ENCODE measurements at regions not wholly inside any gene's neighbourhood (a gene's known extent, or its start where the extent isn't known, plus 50 kb on each side); places are given as distances from the start of the nearest gene placed in this dataset.

DNA sequence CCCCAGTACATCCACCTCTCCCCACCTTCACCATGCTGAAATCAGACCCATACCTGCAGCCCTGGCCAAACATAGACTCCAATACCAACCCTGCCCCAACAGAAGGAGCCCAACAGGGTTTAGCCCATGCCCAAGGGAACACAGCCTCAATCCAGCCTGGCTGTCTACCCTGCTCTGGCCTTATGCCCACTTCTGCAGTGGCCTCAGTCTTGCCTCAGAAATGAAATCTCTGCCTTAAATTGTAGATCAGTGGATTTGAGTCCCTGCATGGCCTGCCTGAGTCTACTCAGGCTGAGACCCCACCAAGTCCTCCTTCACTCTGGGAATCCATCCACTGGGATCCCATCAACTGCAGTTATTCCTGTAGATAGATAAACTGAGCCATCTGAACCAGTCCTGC lies 97.6 kb upstream of the GJB5 start:
- no peaks in the 10 kb centered on the region for H3K9me3 ChIP-seq (ENCODE audit: low read depth)
- H3K27me3 ChIP-seq: peaks cover 14% of the 10 kb centered on the region
- DNase-seq (ENCODE audit: low read depth in 1 of 2, low spot score in 1 of 2): no peak
- TF ChIP-seq, protein P1, sequence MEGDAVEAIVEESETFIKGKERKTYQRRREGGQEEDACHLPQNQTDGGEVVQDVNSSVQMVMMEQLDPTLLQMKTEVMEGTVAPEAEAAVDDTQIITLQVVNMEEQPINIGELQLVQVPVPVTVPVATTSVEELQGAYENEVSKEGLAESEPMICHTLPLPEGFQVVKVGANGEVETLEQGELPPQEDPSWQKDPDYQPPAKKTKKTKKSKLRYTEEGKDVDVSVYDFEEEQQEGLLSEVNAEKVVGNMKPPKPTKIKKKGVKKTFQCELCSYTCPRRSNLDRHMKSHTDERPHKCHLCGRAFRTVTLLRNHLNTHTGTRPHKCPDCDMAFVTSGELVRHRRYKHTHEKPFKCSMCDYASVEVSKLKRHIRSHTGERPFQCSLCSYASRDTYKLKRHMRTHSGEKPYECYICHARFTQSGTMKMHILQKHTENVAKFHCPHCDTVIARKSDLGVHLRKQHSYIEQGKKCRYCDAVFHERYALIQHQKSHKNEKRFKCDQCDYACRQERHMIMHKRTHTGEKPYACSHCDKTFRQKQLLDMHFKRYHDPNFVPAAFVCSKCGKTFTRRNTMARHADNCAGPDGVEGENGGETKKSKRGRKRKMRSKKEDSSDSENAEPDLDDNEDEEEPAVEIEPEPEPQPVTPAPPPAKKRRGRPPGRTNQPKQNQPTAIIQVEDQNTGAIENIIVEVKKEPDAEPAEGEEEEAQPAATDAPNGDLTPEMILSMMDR (IDR thresholded peaks at IDR 0.05; ENCODE audit: low read depth, low read length): no peak
- peaks cover 3% of the 10 kb centered on the region for H3K4me1 ChIP-seq (ENCODE audit: low read depth)
- no peaks in the 10 kb centered on the region for H3K36me3 ChIP-seq
- no peak overlapping the region for H3K4me3 ChIP-seq
- H3K27ac ChIP-seq: no peak overlapping the region

DNA sequence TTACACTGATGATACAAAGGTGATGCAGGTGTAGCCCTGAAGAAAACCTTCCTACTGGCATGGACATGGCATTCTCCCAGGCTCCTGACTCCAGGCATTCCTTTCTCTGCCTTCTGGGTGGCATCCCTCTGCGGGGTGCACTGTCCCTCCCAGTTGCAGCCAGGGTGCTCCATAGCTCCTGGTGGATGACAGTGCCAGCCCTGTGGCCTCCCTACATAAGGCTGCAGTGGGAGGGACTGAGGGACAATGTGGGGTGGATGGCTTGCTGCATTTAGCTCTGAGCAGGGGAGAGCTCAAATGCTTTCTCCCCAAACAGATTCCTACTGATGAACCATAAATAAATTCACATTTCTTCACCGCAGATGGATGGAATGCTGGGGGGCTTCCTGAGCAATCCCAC lies 97.0 kb upstream of the GJB5 start:
- Histone ChIP-seq H3K36me3 (no peaks in the 10 kb centered on the region), H3K4me1 (ENCODE audit: low read depth) (peaks cover 9% of the 10 kb centered on the region), H3K9me3 (ENCODE audit: low read depth) (no peaks in the 10 kb centered on the region), H3K27me3 (peaks cover 14% of the 10 kb centered on the region), H3K4me3 (no peak overlapping the region), H3K27ac (no peak overlapping the region)
- DNase-seq (ENCODE audit: low read depth in 1 of 2, low spot score in 1 of 2): no peak
- TF ChIP-seq, protein P1 (IDR thresholded peaks at IDR 0.05; ENCODE audit: low read depth, low read length): no peak

DNA sequence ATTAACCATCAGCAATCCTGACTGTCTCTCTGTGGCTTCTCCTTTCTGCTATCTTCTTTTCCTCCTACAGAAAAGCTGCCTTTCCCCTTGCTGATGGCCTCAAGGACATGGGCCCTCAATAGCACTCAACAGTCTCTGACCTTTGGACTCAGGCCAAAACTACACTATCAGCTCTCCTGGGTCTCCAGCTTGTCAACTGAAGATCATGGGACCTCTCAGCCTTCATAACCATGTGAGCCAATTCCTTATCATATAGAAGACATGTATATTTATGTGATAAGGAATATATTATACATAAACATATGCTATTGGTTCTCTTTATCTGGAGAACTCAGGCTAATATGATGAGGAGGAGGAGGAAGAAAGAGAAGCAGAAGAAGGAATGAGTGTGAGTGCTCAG lies 91.8 kb upstream of the GJB5 start:
- H3K9me3 ChIP-seq (ENCODE audit: low read depth): no peaks in the 10 kb centered on the region
- TF ChIP-seq, protein P1 (IDR thresholded peaks at IDR 0.05; ENCODE audit: low read depth, low read length): no peak
- DNase-seq (ENCODE audit: low read depth in 1 of 2, low spot score in 1 of 2): peak in 1 of 2 donors; percentile 76
- H3K27ac ChIP-seq: no peak overlapping the region
- H3K4me1 ChIP-seq (ENCODE audit: low read depth): peaks cover 16% of the 10 kb centered on the region
- no peaks in the 10 kb centered on the region for H3K36me3 ChIP-seq
- H3K27me3 ChIP-seq: peaks cover 2% of the 10 kb centered on the region
- H3K4me3 ChIP-seq: no peak overlapping the region

DNA sequence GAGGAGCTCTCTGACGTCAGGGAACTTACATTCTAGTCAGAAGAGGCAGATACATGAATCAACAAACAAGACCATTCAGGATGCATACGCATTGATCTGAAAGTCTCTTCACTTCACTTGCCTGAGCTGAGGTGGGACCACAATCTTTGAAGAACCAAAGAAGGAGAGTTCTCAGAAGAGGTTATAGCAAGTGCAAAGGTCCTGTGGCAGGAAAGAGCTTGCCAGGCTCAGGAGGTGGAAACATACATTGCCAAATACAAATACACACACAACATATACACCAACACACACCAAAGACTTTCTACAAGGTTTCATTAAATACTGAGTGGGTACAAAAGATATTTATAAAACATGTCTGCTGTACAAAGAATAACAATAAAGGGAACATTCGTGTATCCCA lies 86.8 kb upstream of the GJB5 start:
- Histone ChIP-seq H3K4me3 (no peak overlapping the region), H3K27ac (no peak overlapping the region), H3K9me3 (ENCODE audit: low read depth) (no peaks in the 10 kb centered on the region), H3K4me1 (ENCODE audit: low read depth) (peaks cover 5% of the 10 kb centered on the region), H3K27me3 (no peaks in the 10 kb centered on the region), H3K36me3 (no peaks in the 10 kb centered on the region)
- TF ChIP-seq, protein P1 (IDR thresholded peaks at IDR 0.05; ENCODE audit: low read depth, low read length): no peak
- DNase-seq (ENCODE audit: low read depth in 1 of 2, low spot score in 1 of 2): no peak

DNA sequence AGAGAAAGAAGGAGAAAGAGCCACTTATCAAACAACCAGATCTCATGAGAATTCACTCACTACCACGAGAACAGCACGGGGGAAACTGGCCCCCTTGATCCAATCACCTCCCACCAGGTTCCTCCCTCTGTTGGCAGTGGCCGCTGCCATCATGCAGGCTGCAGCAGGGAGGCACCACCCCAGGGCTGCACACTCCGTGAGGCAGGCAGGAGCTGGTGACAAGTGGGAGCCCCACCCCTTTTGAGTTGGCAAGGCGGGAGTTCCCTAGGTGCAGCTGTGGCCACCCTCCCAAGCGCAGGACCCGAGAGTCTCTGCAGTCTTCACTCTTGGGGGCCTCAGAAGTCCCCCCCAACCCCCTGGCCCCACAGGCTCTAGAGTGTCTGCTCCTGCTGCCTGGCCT lies 83.9 kb upstream of the GJB5 start:
- Histone ChIP-seq H3K36me3 (no peaks in the 10 kb centered on the region), H3K4me1 (ENCODE audit: low read depth) (no peaks in the 10 kb centered on the region)
- TF ChIP-seq, protein P1 (IDR thresholded peaks at IDR 0.05; ENCODE audit: low read depth, low read length): no peak

DNA sequence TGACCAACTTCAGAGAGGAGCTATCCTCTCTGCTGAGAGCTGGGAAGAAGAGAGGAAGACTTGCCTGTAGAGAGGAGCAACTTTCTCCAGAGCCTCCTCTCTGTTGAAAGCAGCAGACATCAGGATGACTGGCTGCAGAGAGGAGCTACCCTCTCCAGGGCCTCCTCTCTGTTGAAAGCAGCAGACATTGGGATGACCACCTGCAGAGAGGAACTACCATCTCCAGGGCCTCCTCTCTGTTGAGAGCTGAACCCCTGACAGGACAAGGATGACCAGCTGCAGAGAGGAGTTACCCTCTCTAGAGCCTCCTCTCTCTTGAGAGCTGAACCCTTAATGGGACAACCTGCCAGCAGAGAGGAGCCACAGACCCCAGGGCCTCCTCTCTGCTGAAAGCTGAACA lies 83.0 kb upstream of the GJB5 start:
- Histone ChIP-seq H3K4me1 (ENCODE audit: low read depth) (no peaks in the 10 kb centered on the region), H3K36me3 (no peaks in the 10 kb centered on the region), H3K27me3 (no peaks in the 10 kb centered on the region), H3K27ac (no peak overlapping the region), H3K4me3 (no peak overlapping the region), H3K9me3 (ENCODE audit: low read depth) (no peaks in the 10 kb centered on the region)
- TF ChIP-seq, protein P1 (IDR thresholded peaks at IDR 0.05; ENCODE audit: low read depth, low read length): no peak
- DNase-seq (ENCODE audit: low read depth in 1 of 2, low spot score in 1 of 2): no peak

More for the DNA sequence above, 83.9 kb upstream of the GJB5 start:
- DNase-seq (ENCODE audit: low read depth in 1 of 2, low spot score in 1 of 2): no peak
- no peaks in the 10 kb centered on the region for H3K9me3 ChIP-seq (ENCODE audit: low read depth)
- no peak overlapping the region for H3K27ac ChIP-seq
- no peaks in the 10 kb centered on the region for H3K27me3 ChIP-seq
- H3K4me3 ChIP-seq: no peak overlapping the region
